ENCODE measurements at regions not wholly inside any gene's neighbourhood (a gene's known extent, or its start where the extent isn't known, plus 50 kb on each side); places are given as distances from the start of the nearest gene placed in this dataset.

- Histone ChIP-seq H2AFZ (ENCODE audit: low read depth, low read length, poor library complexity, severe bottlenecking) (no peak overlapping the region), H3K9me3 (ENCODE audit: control insufficient read depth in 1 of 2, insufficient read depth in 1 of 2, low read depth in 1 of 2, low read length in 2 of 2) (no peaks in the 10 kb centered on the region), H3K9ac (ENCODE audit: low read length) (no peak overlapping the region), H3K4me3 (replicated peaks in 1 of 2; ENCODE audit: low read depth in 1 of 2, low read length in 2 of 2) (no peak overlapping the region), H3K27ac (ENCODE audit: low read depth, low read length) (no peak overlapping the region), H3K27me3 (ENCODE audit: insufficient read depth, low read length) (no peaks in the 10 kb centered on the region), H3K4me2 (ENCODE audit: low read length) (no peak overlapping the region), H3K79me2 (ENCODE audit: insufficient read depth, low read length) (no peaks in the 10 kb centered on the region), H4K20me1 (ENCODE audit: insufficient read depth) (no peaks in the 10 kb centered on the region), H3K9me2 (ENCODE audit: insufficient read depth) (no peaks in the 10 kb centered on the region), H3K36me3 (ENCODE audit: control insufficient read depth in 1 of 2, insufficient read depth in 2 of 2, low read length in 2 of 2) (no peaks in the 10 kb centered on the region), H3K4me1 (ENCODE audit: control insufficient read depth in 1 of 2, insufficient read depth in 2 of 2, low read length in 2 of 2) (no peaks in the 10 kb centered on the region)
- intact Hi-C loops (cut with micrococcal nuclease) = no loop called here
- DNase-seq (ENCODE audit: low read depth, low spot score) (no peak), ATAC-seq (no peak)
- no TSS peak for BruUV-seq (replicated peaks)
- CTCF ChIA-PET = no interaction called here
- TF ChIP-seq TCF7L2 (IDR thresholded peaks at IDR 0.05; ENCODE audit: borderline replicate concordance, extremely low read depth, insufficient read depth, insufficient read length) (no peak), SIN3A (IDR thresholded peaks at IDR 0.05; ENCODE audit: low read depth) (no peak), SRF (IDR thresholded peaks at IDR 0.05; ENCODE audit: low read depth) (no peak), SP1 (IDR thresholded peaks at IDR 0.05; ENCODE audit: low read depth) (no peak), POLR2AphosphoS5 (IDR thresholded peaks at IDR 0.05; ENCODE audit: low read depth, low read length) (no peak), ELF1 (IDR thresholded peaks at IDR 0.05; ENCODE audit: borderline replicate concordance, low read depth) (no peak), RAD21 (IDR thresholded peaks at IDR 0.05; ENCODE audit: low read depth) (no peak), JUND (IDR thresholded peaks at IDR 0.05) (no peak), CTCF (IDR thresholded peaks at IDR 0.05 in 2 of 3, conservative IDR thresholded peaks at IDR 0.05 in 1 of 3; ENCODE audit: borderline replicate concordance in 1 of 3, insufficient read depth in 1 of 3, low read depth in 2 of 3, low read length in 2 of 3) (no peak), ZBTB33 (IDR thresholded peaks at IDR 0.05; ENCODE audit: extremely low read depth, insufficient replicate concordance, low read length) (no peak), CBX3 (IDR thresholded peaks at IDR 0.05; ENCODE audit: low read depth) (no peak), EZH2phosphoT487 (IDR thresholded peaks at IDR 0.05; ENCODE audit: borderline replicate concordance) (no peak), FOSL1 (IDR thresholded peaks at IDR 0.05; ENCODE audit: low read depth) (no peak), YY1 (IDR thresholded peaks at IDR 0.05; ENCODE audit: extremely low read depth, insufficient replicate concordance, low read depth, low read length) (no peak)
- TF ChIP-seq, protein P1, sequence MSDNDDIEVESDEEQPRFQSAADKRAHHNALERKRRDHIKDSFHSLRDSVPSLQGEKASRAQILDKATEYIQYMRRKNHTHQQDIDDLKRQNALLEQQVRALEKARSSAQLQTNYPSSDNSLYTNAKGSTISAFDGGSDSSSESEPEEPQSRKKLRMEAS (IDR thresholded peaks at IDR 0.05) = no peak
- TF ChIP-seq, protein P2, sequence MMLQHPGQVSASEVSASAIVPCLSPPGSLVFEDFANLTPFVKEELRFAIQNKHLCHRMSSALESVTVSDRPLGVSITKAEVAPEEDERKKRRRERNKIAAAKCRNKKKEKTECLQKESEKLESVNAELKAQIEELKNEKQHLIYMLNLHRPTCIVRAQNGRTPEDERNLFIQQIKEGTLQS (IDR thresholded peaks at IDR 0.05) = no peak
- POLR2A ChIA-PET = no interaction called here
- RAD21 ChIA-PET (ENCODE audit: low non-redundant PET in 1 of 2, low total read pairs in 2 of 2, uncharacterized antibody in 2 of 2, unreplicated experiment in 2 of 2) = no interaction called here
These were observed 127.9 kb upstream of the ACVR2A start for GRCh38 chr2:147716906-147717305.
